ENCODE measurements at regions not wholly inside any gene's neighbourhood (a gene's known extent, or its start where the extent isn't known, plus 50 kb on each side); places are given as distances from the start of the nearest gene placed in this dataset.

DNA sequence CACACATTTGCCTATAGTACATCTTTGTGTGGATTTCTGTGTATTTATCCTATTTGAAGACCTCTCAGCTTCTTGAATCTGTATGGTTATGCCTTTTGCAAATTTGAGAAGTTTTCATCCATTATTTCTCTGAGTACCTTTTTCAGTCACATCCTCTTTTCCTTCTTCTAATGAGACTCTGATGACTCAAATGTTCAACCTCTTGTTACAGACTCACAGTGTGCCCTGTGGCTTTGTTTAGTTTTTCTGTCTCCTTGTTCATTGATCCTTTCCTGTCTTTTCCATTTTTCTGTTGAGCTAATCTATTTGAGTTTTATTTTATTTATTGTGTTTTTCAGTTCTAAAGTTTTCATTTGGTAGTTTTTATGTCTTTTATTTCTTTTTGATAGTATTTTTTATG lies 87.0 kb upstream of the LRP1B start:
- TF ChIP-seq KDM4A (IDR thresholded peaks at IDR 0.05; ENCODE audit: low read depth, low read length, severe bottlenecking): no peak
- no peak for TF ChIP-seq CBX8 (IDR thresholded peaks at IDR 0.05; ENCODE audit: borderline replicate concordance, low read depth, low read length)
- TF ChIP-seq GABPA (IDR thresholded peaks at IDR 0.05; ENCODE audit: borderline replicate concordance, insufficient read depth, low read length): no peak
- Histone ChIP-seq H3K56ac (replicated peaks; ENCODE audit: insufficient read length, low read depth, low read length) (no peak overlapping the region), H3K79me2 (ENCODE audit: control insufficient read depth in 1 of 2, insufficient read depth in 2 of 2, low read length in 2 of 2) (no peaks in the 10 kb centered on the region), H2BK12ac (ENCODE audit: low read depth, low read length) (no peak overlapping the region), H2AFZ (ENCODE audit: low read length) (no peak overlapping the region), H3K4me2 (ENCODE audit: insufficient read depth in 1 of 2, low read depth in 2 of 2, low read length in 2 of 2) (no peak overlapping the region), H4K5ac (ENCODE audit: insufficient read length, low read depth, low read length) (no peak overlapping the region), H3K23me2 (ENCODE audit: low read depth, low read length) (no peaks in the 10 kb centered on the region), H3K27ac (ENCODE audit: low read depth, low read length) (no peak overlapping the region), H4K8ac (ENCODE audit: extremely low read depth, insufficient read depth, low read length) (no peak overlapping the region), H3K9ac (replicated peaks in 1 of 4; ENCODE audit: extremely low read depth in 1 of 4, low read depth in 3 of 4, low read length in 3 of 4) (no peak overlapping the region), H3K9me3 (ENCODE audit: insufficient read depth in 2 of 2, low read depth in 1 of 2, low read length in 1 of 2) (no peaks in the 10 kb centered on the region), H3K23ac (ENCODE audit: insufficient read length) (no peak overlapping the region), H3K4ac (replicated peaks; ENCODE audit: insufficient read length, low read depth, low read length) (no peak overlapping the region), H3K4me1 (replicated peaks in 1 of 4; ENCODE audit: control insufficient read depth in 3 of 4, insufficient read depth in 4 of 4, low read length in 3 of 4) (no peaks in the 10 kb centered on the region), H3K14ac (ENCODE audit: insufficient read length) (no peak overlapping the region), H3K36me3 (ENCODE audit: control insufficient read depth in 2 of 4, insufficient read depth in 4 of 4, low read length in 3 of 4) (no peaks in the 10 kb centered on the region), H4K20me1 (replicated peaks in 1 of 2; ENCODE audit: control insufficient read depth in 1 of 2, insufficient read depth in 2 of 2, low read length in 2 of 2) (no peaks in the 10 kb centered on the region), H3K79me1 (ENCODE audit: low read depth, low read length) (no peaks in the 10 kb centered on the region; the same call in 1 of the 2 replicates), H3K18ac (ENCODE audit: extremely low read depth, low read length) (no peak overlapping the region), H2AK5ac (ENCODE audit: low read depth, low read length) (no peak overlapping the region), H2BK20ac (ENCODE audit: low read length) (no peak overlapping the region), H2BK5ac (ENCODE audit: low read depth, low read length) (no peak overlapping the region), H3K4me3 (ENCODE audit: extremely low read depth in 1 of 4, insufficient read depth in 2 of 4, low read depth in 3 of 4, low read length in 4 of 4) (no peak overlapping the region), H2BK120ac (replicated peaks; ENCODE audit: low read depth, low read length) (no peak overlapping the region), H2BK15ac (ENCODE audit: low read length) (no peak overlapping the region), H4K91ac (replicated peaks; ENCODE audit: insufficient read length, low read length) (no peak overlapping the region), H3K27me3 (replicated peaks in 1 of 4; ENCODE audit: control insufficient read depth in 3 of 4, extremely low read depth in 1 of 4, insufficient read depth in 3 of 4, low read length in 3 of 4) (peaks cover 0 to 1% (median 0%) of the 10 kb centered on the region in 4 experiments; a peak in 1 of 7 replicates)
- DNase-seq (ENCODE audit: low read depth in 1 of 2, low spot score in 2 of 2): no peak
- ChIA-PET POLR2A (ENCODE audit: partially characterized antibody) (no interaction called here), CTCF (ENCODE audit: partially characterized antibody) (interaction anchor here (1.0 kb wide), 1 partner anchor 37 kb away, joined by 3 read pairs; no protein-coding TSS in a partner anchor)
- FAIRE-seq: no peak

Data from H1 (cell line).